GM18951 (cell line): ENCODE measurements at regions not wholly inside any gene's neighbourhood (a gene's known extent, or its start where the extent isn't known, plus 50 kb on each side); places are given as distances from the start of the nearest gene placed in this dataset.

ENCODE experiments used
- POLR2A ChIP-seq: IDR thresholded peaks from 4 replicates; pipeline ENCODE4 v1.6.1; 2011; ENCODE audit warnings: mild to moderate bottlenecking; ENCODE audit not compliant: insufficient read length, insufficient read depth; ENCODE audit errors: extremely low read depth
- in situ Hi-C: fragments of 300-500 bp; cut with MboI; formaldehyde crosslinking; loops from one replicate; pipeline ENCODE4 v1.12.0; 2022; ENCODE audit warnings: low sequenced_read_pairs, mixed read lengths, inconsistent platforms; ENCODE audit not compliant: unreplicated experiment

DNA sequence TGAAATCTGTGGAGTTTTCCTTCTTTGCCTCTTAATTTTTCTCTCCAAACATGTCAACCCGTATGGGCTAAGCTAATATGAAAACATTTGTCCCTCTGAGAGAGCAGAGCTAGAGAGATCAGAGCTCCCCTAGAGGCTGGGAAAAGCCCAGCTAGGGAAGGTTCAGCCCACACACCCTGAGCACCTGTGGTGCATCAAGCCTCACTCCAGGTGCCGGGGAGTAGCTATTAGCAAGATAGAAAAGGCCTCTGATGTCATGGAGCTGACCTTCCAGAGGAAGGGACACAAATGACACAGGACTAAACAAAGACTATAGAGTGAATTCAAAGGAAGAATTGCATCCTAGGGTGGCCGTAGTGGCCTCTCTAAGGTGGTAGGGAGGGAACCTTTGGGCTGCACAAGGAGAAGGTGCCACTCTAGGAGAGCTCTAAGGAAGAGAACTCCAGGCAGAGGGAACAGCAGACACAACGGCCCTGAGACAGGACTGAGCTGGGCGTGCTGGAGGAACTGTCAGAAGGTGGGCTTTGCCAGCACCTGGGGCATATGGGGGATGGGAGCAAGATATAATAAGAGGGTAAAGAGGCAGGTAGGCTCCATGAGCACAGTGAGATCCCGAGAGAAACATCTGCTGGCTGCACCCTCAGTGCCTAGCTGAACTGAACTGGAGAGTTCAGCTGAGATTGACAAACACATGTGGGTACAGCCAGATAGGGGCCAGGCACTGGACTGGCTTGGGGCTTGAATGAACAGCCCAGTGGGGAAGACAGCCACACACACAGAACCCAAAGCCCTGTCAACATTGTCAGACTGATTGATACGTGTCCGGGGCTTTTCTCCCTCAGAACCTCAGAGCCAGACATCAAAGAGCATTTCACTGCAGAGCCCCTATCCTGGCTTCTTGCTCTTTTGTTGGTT, 65.5 kb upstream of the DRD2 start:
- no peak for TF ChIP-seq POLR2A
- in situ Hi-C loops: no loop called here

DNA sequence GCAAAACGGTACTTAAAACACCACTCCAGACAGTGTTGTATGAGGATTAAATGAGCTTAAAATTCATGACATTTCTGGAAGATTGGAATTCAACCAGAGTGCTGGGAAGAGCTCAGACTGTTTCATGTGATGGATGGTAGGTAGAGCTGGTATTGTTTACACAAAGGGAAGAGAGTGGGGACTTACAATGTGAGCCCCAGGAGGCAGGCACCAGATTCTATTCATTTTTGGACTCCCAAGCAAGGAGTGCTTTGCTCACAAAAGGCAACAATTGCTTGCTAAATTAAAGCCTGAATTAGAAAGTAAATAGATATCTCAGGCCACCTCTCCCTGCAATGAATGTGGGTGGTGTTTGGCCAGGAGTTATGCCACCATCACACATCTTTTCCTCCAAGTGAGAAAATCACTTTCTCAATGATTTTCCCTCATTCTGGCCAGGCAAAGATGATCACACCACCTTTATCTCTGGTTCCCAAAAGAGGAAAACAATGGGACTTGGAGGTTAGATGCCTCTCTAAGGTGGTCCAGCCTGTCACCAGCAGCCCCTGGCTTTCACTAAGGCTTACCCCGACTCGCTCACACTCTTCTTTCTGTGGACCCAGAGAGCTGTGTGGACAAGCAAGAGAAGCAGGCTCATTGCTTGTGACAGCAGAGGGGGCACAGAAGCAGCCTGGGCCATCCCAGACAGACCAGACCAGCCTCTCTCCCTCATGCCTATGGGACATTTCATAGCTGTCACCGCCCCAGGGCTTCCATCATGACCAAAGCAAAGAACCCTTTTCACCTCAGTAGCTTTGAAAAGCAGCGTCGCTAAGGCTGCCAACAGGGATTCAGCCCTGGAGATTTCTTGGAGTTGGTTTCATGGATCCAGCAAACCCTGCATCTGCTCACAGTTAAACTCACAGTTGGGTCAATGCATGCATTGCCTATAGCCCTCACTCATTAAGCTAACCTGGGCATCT, 63.5 kb upstream of the DRD2 start:
- no peak for TF ChIP-seq POLR2A

DNA sequence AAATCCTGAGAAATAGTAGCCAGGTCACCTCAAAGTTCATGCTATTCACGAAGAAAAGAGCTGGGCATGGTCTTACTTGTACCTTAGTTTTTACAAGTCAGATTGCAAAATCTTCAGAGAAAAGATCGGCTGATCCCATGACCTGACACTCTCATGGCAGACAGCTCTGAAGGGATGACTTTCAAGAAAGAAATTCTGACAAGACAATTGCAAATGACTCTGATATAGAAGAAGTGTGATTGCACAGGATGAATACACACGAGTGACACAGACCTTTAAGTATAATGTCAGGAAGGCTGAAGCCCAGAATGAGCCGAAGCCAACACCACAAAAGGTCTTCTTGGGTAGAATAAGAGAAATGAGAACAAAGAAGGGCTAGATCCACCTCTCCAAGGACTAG, 59.4 kb upstream of the DRD2 start:
- no peak for TF ChIP-seq POLR2A
- in situ Hi-C loops: loop anchor here (10.0 kb wide), 1 partner anchor 230 kb away; no protein-coding TSS in a partner anchor

More for the DNA sequence above, 63.5 kb upstream of the DRD2 start:
- in situ Hi-C loops: loop anchor here (10.0 kb wide), 1 partner anchor 234 kb away; no protein-coding TSS in a partner anchor

DNA sequence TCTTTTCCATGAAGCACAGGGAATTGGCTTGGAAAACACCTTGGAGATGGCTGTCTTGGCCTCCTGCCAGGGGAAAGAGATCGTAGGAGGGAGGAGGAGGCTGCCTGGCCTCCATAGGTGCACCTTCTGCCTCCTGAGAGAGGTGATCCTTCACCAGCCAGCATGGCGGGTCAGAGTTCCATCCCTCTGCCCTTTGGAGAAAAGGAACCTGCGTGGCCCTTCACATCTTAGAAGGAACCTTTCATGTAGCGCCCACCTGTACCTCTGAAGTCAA, 58.2 kb upstream of the DRD2 start:
- TF ChIP-seq POLR2A: no peak
- in situ Hi-C loops: loop anchor here (10.0 kb wide), 1 partner anchor 229 kb away; no protein-coding TSS in a partner anchor

DNA sequence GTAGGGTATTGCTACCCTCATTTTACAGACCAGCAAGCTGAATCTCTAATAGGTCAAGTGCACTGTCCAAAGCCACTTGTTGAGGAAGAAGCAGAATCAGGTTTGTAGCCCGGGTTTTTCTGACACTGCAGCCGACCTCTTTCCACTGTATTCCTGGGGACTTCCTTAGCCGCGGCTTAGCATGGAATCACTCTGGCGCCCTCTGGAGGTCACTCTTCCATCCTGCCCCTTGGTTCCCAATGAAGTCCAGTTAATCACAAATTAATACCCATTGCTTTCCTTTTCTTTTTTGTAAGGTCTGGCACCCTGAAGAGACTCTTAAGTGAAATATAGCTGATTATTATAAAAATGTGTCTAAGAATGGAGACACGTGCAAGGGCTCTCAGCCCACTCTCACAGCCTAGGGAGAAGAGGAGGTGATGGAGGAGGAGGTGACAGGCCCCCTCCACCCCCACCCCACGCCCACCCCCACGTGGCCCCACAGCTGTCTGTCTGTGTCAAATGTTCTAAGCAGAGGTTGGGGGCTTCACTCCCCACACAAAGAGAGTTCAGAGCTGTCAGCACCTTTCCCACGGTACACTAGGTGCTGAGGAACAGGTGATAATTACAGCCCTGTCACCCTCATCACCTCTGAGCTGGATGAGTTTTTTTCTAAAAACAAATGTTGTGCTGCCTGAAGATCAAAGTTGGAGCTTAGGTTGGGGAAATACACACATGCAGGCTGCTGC, 57.7 kb upstream of the DRD2 start:
- no peak for TF ChIP-seq POLR2A
- in situ Hi-C loops: loop anchor here (10.0 kb wide), 1 partner anchor 228 kb away; no protein-coding TSS in a partner anchor

DNA sequence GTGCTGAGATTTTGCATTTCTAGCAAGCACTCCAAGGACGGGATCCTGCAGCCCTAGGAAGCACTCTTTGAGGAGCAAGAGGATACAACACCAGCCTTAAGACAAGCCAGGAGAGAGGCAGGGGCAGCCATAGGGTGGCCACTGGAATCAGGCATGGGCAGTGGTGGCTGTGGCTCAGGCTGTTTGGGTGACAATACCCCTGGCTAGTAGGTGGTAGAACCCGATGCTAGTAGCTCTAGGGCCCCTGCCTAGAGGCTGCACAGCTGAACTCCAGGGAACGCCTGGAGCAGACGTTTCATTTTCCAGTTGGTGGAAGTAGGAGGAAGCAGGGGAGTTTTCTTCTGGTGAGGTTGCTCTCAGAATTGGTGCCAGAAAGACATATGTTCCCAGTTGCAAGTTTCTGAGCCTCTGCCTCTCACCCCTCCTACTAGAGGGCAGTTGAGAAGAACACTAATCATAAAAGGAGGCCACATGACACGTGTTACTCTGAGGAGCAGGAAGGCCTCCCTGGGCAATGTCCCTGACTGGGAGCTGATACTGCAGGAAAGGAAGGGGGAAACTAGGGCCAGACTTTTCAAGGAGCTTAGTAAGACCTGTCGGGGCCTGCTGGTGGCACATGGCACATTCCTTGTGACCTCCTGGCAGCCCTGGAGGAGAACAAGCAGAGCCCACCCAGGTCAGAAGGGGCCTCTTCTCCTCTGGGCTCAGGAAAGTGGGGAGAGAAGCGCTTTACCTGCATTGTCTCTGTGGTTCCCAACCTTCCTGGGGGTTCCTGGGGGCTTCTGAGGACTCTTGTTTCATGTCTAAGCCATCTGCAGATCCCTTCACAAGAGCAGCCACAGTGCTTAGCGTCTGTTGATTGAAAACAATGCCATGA, 56.6 kb upstream of the DRD2 start:
- in situ Hi-C loops: loop anchor here (10.0 kb wide), 1 partner anchor 227 kb away; no protein-coding TSS in a partner anchor
- no peak for TF ChIP-seq POLR2A

DNA sequence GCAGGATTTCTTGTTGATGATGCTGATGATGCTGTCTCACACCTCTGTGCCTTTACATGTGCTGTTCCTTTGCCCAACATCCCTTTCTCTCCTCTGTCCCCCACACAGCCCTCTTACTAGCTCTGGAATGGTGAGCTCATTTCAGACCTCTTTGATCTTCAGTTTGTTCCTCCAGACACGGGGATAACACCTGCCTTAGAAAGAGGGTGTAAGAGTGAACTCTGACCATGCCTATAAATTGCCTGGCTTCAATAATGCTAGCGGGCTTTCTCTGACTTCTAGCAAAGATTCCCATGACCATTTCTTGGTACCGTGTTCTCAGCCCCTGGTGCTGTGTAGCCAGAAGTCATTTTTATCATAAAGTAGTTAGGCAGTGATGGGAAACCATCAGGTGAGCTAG, 55.9 kb upstream of the DRD2 start:
- in situ Hi-C loops: loop anchor here (10.0 kb wide), 1 partner anchor 226 kb away; no protein-coding TSS in a partner anchor
- TF ChIP-seq POLR2A: no peak

DNA sequence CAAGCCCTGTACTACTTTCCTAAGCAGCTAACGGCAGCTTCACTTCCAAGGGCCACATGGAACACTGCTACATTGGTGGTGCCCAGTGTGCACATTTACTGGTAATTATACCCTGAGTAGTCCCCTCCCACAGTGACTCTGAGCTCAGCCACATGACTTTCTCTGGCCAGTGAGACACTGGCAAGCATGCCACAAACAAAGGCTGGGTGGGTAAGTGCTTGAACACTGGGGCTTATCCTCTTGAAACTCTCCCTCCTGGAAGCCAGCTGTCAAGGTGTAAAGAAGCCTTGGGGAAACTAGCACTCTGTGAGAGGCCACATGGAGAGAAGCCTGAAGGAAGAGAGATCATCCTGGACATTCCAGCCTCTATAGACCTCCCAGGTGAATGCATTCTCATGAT, 54.4 kb upstream of the DRD2 start:
- TF ChIP-seq POLR2A: no peak
- in situ Hi-C loops: loop anchor here (10.0 kb wide), 1 partner anchor 225 kb away; no protein-coding TSS in a partner anchor

DNA sequence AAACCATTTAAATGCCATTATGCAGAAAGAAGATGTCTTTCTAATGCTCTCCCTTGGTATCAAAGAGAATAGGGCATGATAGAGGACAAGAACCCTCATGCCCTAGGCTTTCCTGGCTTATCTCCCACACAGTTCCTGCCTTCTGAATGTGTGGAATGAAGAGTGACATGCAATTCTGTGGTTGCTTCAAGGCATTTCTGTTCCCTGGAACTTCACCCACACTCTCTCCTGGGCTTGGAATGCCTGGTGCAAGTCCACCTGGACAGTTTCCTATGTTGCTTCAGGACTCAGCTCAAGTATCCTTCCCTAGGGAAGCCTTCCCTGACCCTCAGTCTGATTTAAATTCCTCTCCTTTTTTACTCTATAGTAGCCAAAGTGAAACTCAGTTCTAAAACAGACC, 53.8 kb upstream of the DRD2 start:
- TF ChIP-seq POLR2A: no peak
- in situ Hi-C loops: no loop called here

DNA sequence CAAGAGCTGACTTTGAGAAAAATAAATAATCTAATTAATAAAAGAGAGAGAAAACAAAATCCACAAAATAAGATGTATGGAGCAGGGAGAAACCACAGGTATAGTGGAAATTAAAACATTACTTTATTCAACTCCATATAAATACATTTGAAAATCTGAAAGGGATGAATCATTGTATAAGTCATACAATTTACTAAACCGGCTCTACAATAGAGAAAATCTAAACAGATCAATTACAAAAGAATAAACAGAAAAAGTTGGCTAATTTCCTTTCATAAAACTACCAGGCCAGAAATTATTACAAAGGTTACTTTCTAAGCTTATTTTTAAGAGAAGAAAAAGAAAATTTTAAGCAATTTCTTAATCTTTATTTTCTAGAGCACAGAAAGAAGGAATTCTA, 51.3 kb upstream of the DRD2 start:
- TF ChIP-seq POLR2A: no peak

More for the DNA sequence above, 51.3 kb upstream of the DRD2 start:
- in situ Hi-C loops: no loop called here
